RWPE1 (cell line): ENCODE measurements at regions not wholly inside any gene's neighbourhood (a gene's known extent, or its start where the extent isn't known, plus 50 kb on each side); places are given as distances from the start of the nearest gene placed in this dataset.

Source experiments
- CTCF ChIA-PET: fragments of 350-600 bp; sonication (Branson Sonifier 250); formaldehyde crosslinking; extraction: SDS; loops from one replicate; lab custom pipeline; 2021; lab: Yijun Ruan, JAX
- POLR2A ChIA-PET: fragments of 400-600 bp; formaldehyde crosslinking; extraction: SDS; loops from one replicate; lab custom pipeline; 2020; ENCODE audit warnings: antibody characterized with exemption; ENCODE audit not compliant: low non-redundant PET; lab: Yijun Ruan, JAX
- DNase-seq: peaks from one replicate; pipeline ENCODE4 v3.0.0; 2012; ENCODE audit warnings: low spot score
- H3K27ac ChIP-seq: fragments of 450-650 bp; 2 replicates; pipeline ENCODE4 v1.5.1; 2017
- TF ChIP-seq, protein P1 (sequence below): fragments of 450-650 bp; conservative IDR thresholded peaks from 2 replicates; pipeline ENCODE4 v1.5.1; 2017; ENCODE audit warnings: low read depth, mild to moderate bottlenecking

DNA sequence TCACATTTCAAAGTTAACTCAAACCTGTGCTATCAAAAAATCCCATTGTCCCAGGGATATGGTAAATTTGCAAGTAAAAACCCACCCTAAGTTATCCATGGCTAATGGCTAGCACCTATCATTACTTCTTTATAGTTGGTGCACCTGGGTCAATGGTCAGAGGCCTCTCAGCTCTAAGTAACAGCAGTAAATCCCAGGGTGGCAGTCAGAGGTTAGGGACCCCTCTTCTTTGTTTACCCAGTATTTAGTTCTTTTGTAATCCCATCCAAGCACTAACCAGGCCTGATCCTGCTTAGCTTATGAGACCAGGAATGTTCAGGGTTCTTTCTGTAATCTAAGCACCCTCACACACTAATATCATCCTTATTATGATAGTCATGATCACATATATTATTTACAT is 52.1 kb upstream of the WWC1 start:
- H3K27ac ChIP-seq = no peak overlapping the region

More for the DNA sequence above, 52.1 kb upstream of the WWC1 start:
- TF ChIP-seq, protein P1, sequence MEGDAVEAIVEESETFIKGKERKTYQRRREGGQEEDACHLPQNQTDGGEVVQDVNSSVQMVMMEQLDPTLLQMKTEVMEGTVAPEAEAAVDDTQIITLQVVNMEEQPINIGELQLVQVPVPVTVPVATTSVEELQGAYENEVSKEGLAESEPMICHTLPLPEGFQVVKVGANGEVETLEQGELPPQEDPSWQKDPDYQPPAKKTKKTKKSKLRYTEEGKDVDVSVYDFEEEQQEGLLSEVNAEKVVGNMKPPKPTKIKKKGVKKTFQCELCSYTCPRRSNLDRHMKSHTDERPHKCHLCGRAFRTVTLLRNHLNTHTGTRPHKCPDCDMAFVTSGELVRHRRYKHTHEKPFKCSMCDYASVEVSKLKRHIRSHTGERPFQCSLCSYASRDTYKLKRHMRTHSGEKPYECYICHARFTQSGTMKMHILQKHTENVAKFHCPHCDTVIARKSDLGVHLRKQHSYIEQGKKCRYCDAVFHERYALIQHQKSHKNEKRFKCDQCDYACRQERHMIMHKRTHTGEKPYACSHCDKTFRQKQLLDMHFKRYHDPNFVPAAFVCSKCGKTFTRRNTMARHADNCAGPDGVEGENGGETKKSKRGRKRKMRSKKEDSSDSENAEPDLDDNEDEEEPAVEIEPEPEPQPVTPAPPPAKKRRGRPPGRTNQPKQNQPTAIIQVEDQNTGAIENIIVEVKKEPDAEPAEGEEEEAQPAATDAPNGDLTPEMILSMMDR = no peak
- no peak for DNase-seq
- ChIA-PET CTCF (interaction anchor here (1.1 kb wide), 1 partner anchor 15 kb away, joined by 3 read pairs; no protein-coding TSS in a partner anchor), POLR2A (no interaction called here)
